HFF-Myc (cell line): ENCODE measurements at regions not wholly inside any gene's neighbourhood (a gene's known extent, or its start where the extent isn't known, plus 50 kb on each side); places are given as distances from the start of the nearest gene placed in this dataset.

Experiments used
- DNase-seq: peaks from one replicate; pipeline ENCODE4 v3.0.0-alpha.2; 2011; ENCODE audit warnings: low read depth; ENCODE audit errors: extremely low read depth
- H3K4me3 ChIP-seq: replicated peaks from 2 replicates; pipeline ENCODE4 v1.5.1; 2011; ENCODE audit warnings: low read depth, mild to moderate bottlenecking, control low read depth, low read length
- TF ChIP-seq, protein P1 (sequence below): IDR thresholded peaks from 2 replicates; pipeline ENCODE4 v1.5.1; 2012; ENCODE audit warnings: mild to moderate bottlenecking, low read depth, low read length, control low read depth; ENCODE audit errors: missing control alignments

DNA sequence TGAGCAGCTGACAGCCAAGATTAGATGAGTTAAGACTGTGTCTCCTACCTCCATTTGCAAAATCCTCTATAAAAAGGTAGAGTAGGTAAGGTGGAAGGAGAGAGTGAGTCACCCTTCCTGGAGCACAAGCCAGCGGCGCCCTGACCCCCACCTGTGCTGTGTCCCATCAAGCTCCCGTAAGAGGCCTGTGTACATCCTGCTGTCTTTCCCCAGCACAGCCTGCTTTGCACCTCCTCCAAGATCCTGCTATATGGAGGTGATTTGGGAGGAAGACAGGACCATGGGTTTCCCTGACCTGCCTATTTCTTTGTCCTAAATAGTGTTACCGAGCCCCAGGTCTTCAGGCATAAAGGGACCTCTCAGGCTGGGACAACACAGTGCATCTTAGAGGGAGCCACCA, 62.3 kb upstream of the UQCRFS1 start:
- TF ChIP-seq, protein P1, sequence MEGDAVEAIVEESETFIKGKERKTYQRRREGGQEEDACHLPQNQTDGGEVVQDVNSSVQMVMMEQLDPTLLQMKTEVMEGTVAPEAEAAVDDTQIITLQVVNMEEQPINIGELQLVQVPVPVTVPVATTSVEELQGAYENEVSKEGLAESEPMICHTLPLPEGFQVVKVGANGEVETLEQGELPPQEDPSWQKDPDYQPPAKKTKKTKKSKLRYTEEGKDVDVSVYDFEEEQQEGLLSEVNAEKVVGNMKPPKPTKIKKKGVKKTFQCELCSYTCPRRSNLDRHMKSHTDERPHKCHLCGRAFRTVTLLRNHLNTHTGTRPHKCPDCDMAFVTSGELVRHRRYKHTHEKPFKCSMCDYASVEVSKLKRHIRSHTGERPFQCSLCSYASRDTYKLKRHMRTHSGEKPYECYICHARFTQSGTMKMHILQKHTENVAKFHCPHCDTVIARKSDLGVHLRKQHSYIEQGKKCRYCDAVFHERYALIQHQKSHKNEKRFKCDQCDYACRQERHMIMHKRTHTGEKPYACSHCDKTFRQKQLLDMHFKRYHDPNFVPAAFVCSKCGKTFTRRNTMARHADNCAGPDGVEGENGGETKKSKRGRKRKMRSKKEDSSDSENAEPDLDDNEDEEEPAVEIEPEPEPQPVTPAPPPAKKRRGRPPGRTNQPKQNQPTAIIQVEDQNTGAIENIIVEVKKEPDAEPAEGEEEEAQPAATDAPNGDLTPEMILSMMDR, result no peak
- no peak overlapping the region for H3K4me3 ChIP-seq
- no peak for DNase-seq

DNA sequence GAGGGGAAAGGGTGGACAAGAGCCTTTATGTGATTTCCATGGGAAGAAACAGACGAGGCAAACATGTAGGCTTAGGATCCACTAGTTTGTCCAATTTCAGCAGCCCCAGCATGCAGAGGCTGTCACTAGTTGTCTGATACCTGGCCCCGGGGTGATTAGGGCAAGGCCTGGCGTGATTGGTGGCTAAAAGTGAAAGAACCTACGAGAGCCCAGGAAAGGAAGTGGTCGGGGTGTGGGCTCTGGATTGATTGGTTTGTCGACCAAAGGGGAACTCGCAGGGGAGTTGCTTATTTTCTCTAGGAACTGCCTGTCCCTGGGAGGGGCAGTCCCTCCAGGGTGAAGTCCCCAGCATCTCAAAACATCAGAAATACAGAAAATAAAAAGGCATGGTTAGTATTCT, 64.2 kb upstream of the UQCRFS1 start:
- TF ChIP-seq, protein P1, result no peak
- DNase-seq, result no peak
- no peak overlapping the region for H3K4me3 ChIP-seq

DNA sequence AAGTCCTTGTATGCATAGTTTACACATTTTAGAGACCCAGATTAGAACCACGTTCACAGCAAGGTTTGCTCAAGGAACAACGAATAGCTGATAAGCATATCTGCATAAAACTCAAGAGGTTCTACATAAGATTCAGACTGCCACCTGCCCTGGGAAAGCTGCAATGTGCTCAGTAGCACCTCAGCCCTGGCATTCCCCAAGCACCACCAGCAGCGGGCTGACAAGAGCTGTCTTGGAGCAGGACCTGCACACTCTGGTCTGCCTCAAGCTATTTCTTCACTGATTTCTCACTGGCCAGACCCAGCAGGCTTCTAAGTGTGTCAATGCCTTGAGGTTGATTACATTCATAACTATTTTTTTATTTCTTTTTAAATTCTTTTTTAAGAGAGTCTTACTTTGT, 65.8 kb upstream of the UQCRFS1 start:
- H3K4me3 ChIP-seq, result no peak overlapping the region
- no peak for DNase-seq
- TF ChIP-seq, protein P1, result no peak

DNA sequence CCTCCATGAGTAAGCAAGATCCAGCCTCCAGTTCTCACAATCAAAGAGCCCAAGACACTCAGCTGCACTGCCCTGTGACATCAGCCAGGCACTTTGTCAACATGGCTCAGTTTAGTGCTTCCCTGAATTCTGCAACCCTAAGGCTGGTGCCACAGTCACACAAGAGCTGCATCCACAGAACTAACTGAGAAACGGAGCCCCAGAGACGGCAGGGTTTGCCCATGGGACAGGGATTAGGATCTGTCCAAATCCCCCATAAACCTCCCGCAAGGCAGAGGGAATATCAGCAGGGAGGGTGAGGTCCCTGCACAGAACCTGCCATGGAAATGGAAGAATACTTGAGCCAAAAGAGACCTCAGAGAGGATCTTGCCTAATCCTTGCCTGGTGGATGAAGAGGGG, 70.4 kb upstream of the UQCRFS1 start:
- DNase-seq, result no peak
- H3K4me3 ChIP-seq, result no peak overlapping the region
- TF ChIP-seq, protein P1, result no peak

DNA sequence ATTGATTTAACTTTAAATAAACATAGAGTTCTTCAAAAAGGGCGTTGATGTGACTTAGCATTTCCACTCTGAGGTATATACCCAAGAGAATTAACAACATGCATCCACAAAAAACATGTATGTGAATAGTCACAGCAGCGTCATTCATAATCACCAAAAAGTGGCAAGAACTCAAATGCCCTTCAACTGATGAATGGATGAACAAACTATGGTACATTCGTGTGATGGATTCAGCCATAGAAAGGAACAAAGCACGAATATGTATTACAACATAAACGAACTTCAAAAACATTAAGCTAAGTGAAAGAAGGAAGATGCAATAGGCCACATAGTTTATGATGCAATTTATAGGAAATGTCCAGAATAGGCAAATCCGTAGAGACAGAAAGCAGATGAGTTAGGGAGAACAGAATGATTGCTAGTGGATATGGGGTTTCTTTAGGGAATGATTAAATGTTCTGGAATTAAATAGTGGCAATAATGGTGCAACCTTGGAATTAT, 72.3 kb upstream of the UQCRFS1 start:
- DNase-seq, result no peak
- TF ChIP-seq, protein P1, result no peak
- no peak overlapping the region for H3K4me3 ChIP-seq

DNA sequence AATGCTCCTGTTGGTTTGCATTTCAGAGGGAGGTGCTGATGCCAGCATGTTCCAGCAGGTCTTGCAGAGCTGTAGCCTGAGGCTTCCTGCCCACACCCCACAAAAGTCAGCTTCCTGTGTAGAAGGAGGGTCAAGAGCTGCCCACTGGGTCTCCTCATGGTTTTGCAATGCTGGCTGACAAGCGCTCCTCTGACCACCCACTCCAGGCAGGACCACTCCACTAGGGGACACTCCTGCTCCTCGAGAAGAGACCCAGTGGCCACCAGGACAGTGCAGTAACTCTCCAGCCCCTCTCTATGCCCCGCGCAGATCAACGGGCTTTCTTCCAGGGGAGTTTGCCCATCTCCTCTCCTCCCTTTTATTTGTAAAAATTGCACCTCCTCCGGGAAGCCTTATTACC, 72.9 kb upstream of the UQCRFS1 start:
- no peak for DNase-seq
- TF ChIP-seq, protein P1, result no peak

DNA sequence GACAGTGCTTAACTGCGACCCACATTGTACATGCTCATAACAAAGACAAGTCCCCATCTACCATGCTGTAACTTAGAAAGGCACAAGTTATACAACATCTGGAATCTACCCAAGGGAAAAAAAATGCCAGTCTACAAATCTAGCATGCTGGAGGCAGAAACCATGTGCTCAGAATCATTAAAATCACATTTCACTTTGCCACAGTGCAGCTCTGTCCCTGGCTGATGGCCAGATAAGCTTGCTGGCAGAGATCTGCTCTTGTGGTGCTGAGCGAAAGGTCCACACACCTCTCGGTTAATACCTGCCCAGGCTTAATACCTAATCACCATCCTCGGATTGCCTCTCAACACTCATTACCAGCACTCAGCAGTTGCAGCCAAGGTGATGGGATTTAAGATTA, 74.1 kb upstream of the UQCRFS1 start:
- no peak overlapping the region for H3K4me3 ChIP-seq
- TF ChIP-seq, protein P1, result no peak
- no peak for DNase-seq

More for the DNA sequence above, 72.9 kb upstream of the UQCRFS1 start:
- H3K4me3 ChIP-seq, result no peak overlapping the region
